Activated B cell treated with CpG ODN at 0.5 μM for 24 hours (primary cell): ENCODE measurements at regions not wholly inside any gene's neighbourhood (a gene's known extent, or its start where the extent isn't known, plus 50 kb on each side); places are given as distances from the start of the nearest gene placed in this dataset.

Experiments
- ATAC-seq: fragments of 200-7000 bp; cut with Tn5 transposase; one replicate; pipeline ENCODE4 v1.10.0; 2021; ENCODE audit warnings: low read depth, mild to moderate bottlenecking, moderate library complexity
- CTCF ChIA-PET: fragments of 350-600 bp; sonication (Branson Sonifier 250); formaldehyde crosslinking; loops from one replicate; lab custom pipeline; 2021; ENCODE audit warnings: antibody characterized with exemption; lab: Charles Lee
- POLR2A ChIA-PET: fragments of 350-600 bp; sonication (Branson Sonifier 250); formaldehyde crosslinking; loops from one replicate; lab custom pipeline; 2021; ENCODE audit warnings: antibody characterized with exemption; lab: Charles Lee
- DNase-seq: peaks from one replicate; pipeline ENCODE4 v3.0.0; 2022
- H3K27ac Mint-ChIP-seq: one replicate; pipeline ENCODE4 v1.8.0; 2020; ENCODE audit warnings: mixed read lengths
- H3K27me3 Mint-ChIP-seq: one replicate; pipeline ENCODE4 v1.8.0; 2021; ENCODE audit warnings: mixed read lengths
- H3K36me3 Mint-ChIP-seq: one replicate; pipeline ENCODE4 v1.8.0; 2021; ENCODE audit warnings: low read depth, mixed read lengths
- H3K4me1 Mint-ChIP-seq: one replicate; pipeline ENCODE4 v1.8.0; 2021; ENCODE audit warnings: mixed read lengths
- H3K4me3 Mint-ChIP-seq: one replicate; pipeline ENCODE4 v1.8.0; 2020; ENCODE audit warnings: mild to moderate bottlenecking, mixed read lengths
- H3K9me3 Mint-ChIP-seq: one replicate; pipeline ENCODE4 v1.8.0; 2020; ENCODE audit warnings: mixed read lengths
- CTCF ChIP-seq: fragments of 200-600 bp; IDR thresholded peaks from one replicate; pipeline ENCODE4 v1.8.0; 2022; ENCODE audit warnings: antibody characterized with exemption, mild to moderate bottlenecking
- intact Hi-C: fragments of 100-400 bp; cut with micrococcal nuclease; formaldehyde crosslinking; loops from one replicate; pipeline ENCODE4 v1.15.1; 2024

- TF ChIP-seq CTCF, result no peak
- no peak for ATAC-seq
- H3K27ac Mint-ChIP-seq, result no peak overlapping the region
- ChIA-PET CTCF (no interaction called here), POLR2A (no interaction called here)
- intact Hi-C loops, result no loop called here
- no peaks in the 10 kb centered on the region for H3K36me3 Mint-ChIP-seq
- no peaks in the 10 kb centered on the region for H3K4me1 Mint-ChIP-seq
- H3K4me3 Mint-ChIP-seq, result no peak overlapping the region
- no peak for DNase-seq
- peaks cover 5% of the 10 kb centered on the region for H3K27me3 Mint-ChIP-seq
- no peaks in the 10 kb centered on the region for H3K9me3 Mint-ChIP-seq
These were observed 255.2 kb downstream of the MN1 start for GRCh38 chr22:27546157-27546935.

- H3K9me3 Mint-ChIP-seq, result peaks cover 2% of the 10 kb centered on the region
- H3K27me3 Mint-ChIP-seq, result no peaks in the 10 kb centered on the region
- no peaks in the 10 kb centered on the region for H3K36me3 Mint-ChIP-seq
- H3K4me3 Mint-ChIP-seq, result no peak overlapping the region
- no peaks in the 10 kb centered on the region for H3K4me1 Mint-ChIP-seq
- ChIA-PET POLR2A (no interaction called here), CTCF (no interaction called here)
- ATAC-seq, result no peak
- H3K27ac Mint-ChIP-seq, result no peak overlapping the region
- no peak for DNase-seq
- no peak for TF ChIP-seq CTCF
- intact Hi-C loops, result no loop called here
These were observed 250.2 kb downstream of the MN1 start for GRCh38 chr22:27551402-27551801.

- Mint-ChIP-seq H3K4me3 (no peak overlapping the region), H3K9me3 (peaks cover 2% of the 10 kb centered on the region), H3K36me3 (no peaks in the 10 kb centered on the region), H3K4me1 (no peaks in the 10 kb centered on the region), H3K27ac (no peak overlapping the region), H3K27me3 (no peaks in the 10 kb centered on the region)
- POLR2A ChIA-PET, result no interaction called here
- TF ChIP-seq CTCF, result no peak
- ATAC-seq (no peak), DNase-seq (no peak)
- CTCF ChIA-PET, result no interaction called here
- intact Hi-C loops, result no loop called here
These were observed 249.4 kb downstream of the MN1 start for GRCh38 chr22:27552176-27552575.

- Mint-ChIP-seq H3K4me3 (no peak overlapping the region), H3K4me1 (no peaks in the 10 kb centered on the region), H3K36me3 (no peaks in the 10 kb centered on the region), H3K27me3 (no peaks in the 10 kb centered on the region), H3K9me3 (peaks cover 2% of the 10 kb centered on the region), H3K27ac (no peak overlapping the region)
- no peak for DNase-seq
- ATAC-seq, result no peak
- ChIA-PET POLR2A (no interaction called here), CTCF (no interaction called here)
- no peak for TF ChIP-seq CTCF
- intact Hi-C loops, result no loop called here
These were observed 248.7 kb downstream of the MN1 start for GRCh38 chr22:27552863-27553262.

GRCh38 chr22:27554106-27554811, 247.3 kb downstream of the MN1 start:
- H3K4me3 Mint-ChIP-seq, result no peak overlapping the region
- H3K36me3 Mint-ChIP-seq, result no peaks in the 10 kb centered on the region
- no peaks in the 10 kb centered on the region for H3K4me1 Mint-ChIP-seq
- intact Hi-C loops, result no loop called here
- no peak for TF ChIP-seq CTCF
- DNase-seq (no peak), ATAC-seq (no peak)
- ChIA-PET POLR2A (no interaction called here), CTCF (no interaction called here)
- H3K27me3 Mint-ChIP-seq, result no peaks in the 10 kb centered on the region
- no peak overlapping the region for H3K27ac Mint-ChIP-seq
- peaks cover 2% of the 10 kb centered on the region for H3K9me3 Mint-ChIP-seq
